Pons (tissue), 1 donor: ENCODE measurements at regions not wholly inside any gene's neighbourhood (a gene's known extent, or its start where the extent isn't known, plus 50 kb on each side); places are given as distances from the start of the nearest gene placed in this dataset.
A peak's percentile ranks its signal among the peaks of the same experiment; 100 is the strongest.

Source experiments
- DNase-seq: peaks from one replicate; pipeline ENCODE4 v3.0.0-alpha.2; 2016; ENCODE audit warnings: low spot score

DNA sequence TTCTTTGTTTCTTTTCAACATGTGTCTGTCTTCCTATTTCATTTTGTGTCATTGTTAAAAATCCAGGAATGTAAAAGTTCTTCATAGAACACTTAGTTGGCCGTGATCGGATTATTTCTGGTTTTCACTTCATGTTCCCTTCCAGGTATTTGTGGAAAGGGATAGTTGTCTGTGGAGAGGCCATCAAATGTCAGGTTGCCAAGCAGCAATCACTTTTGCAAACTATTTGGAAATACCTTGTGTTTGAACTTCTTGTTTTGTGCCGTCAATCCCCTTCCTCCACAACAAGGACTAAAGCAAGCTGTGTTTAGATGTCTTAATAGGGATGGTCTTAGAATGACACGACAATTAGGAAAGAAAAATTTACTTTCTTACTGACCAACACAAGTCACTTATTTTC lies 116.9 kb upstream of the MPDZ start:
- no peak for DNase-seq

DNA sequence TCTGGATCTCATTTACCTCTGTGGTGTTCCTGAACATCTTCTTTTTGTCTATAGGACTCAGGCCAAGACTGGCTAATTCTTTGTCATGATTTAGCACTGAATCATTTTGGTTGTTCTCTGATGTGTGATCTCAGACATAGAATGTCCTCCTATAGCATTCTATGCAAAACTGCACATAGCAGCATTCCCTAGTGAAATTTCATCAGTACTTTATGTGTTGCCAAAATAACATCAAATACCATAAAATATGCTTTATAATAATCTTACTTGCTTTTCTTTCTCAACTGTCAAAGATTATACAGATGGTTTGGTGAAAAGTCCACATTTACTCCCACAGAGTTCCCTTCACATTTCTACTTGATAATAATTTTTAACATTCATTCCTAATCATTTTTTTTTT lies 115.7 kb upstream of the MPDZ start:
- DNase-seq: no peak

DNA sequence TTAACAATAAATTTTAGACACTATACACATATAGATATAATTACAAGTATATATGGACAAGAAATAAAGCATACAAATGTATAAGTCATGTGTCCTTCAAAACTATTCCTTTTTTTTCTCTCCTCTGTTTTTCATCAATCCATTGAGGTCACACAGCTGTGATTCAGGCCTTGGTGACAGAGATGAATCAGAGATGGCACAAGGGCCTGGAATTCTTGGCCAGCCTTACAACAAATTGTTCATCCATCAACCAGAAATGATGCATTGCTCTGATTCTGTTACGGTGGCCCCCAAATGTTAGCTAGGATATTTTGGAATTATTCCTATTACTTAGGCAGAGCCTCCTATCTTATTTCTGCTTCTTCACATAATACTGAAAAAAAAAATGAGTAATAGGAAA lies 108.7 kb upstream of the MPDZ start:
- no peak for DNase-seq

DNA sequence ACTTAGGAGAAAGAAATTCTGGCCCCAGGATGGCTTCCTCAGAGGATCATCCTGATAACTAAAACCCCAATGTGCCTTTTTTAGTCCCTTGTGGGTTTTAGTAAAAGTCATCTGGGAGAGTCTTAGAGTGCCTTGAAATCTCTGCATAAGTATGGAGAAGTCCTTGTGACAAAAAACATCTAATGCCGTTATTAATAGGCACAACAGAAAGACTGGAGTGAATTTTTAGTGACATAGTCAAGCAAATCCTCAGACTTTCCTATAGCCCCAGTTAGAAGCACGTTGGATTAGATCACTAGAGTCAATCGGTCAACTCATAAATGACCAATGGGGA lies 108.2 kb upstream of the MPDZ start:
- DNase-seq: no peak

DNA sequence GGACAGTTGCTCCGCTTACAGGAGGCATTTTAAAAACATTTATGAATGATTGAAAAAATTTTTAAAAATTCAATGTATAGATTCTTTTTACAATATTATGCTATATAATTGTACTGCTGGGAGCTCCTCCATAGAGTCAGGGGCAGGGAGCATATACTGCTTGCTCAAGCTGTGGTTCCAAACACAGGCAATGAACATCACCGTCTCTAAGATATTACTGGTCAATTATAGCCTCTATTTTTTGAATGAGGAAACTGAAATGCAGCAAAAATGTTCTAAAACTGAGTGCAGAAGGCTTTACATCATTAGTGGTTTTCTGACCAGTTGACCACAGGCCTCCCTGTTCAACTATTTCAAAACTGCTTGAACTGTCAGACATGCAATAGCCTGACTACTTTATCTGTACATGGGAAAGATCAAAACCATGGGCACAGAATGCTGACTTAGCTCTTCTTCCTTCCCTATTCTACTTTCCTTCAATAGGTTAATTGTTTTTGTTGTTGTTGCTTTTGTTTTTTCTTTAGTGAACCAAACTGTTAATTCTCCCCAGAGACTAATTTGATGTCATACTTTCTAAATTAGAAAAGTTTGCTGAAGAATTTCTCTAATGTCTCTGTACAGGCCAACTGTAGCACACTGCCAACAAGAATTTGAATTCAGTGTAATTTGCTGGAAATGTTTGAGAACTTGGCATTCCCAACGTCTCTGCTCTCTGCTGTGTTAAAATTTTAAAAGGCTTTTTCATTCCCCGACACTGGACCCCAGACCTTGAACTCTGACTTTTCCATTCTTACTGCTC lies 107.6 kb upstream of the MPDZ start:
- DNase-seq: no peak

DNA sequence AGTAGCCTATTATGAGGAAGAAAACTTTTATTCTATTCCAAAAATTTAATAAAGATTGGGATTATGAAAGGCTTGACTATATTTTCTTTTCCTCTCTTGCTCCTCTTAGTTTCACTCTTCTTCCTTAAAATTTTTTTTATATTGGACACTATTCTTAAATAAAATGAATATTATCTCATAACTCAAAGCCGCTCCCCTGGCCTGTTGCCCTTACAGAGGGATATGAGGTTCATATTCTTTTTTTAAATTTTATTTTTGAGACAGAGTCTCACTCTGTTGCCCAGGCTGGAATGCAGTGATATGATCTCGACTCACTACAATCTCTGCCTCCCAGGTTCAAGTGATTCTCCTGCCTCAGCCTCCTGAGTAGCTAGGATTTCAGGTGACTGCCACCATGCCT lies 106.8 kb upstream of the MPDZ start:
- no peak for DNase-seq

DNA sequence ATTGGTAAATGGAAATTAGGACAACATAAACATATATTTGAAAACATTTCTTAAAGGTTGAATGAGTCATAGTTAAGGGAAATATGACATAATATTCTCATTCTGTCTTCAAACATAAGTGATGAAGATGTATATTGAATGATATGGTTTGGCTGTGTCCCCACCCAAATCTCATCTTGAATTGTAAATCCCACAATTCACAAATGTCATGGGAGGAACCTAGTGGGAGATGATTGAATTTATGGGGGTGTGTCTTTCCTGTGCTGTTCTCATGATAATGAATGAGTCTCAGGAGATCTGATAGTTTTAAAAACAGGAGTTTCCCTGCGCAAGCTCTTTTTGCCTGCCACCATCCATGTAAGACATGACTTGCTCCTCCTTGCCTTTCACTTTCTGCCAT lies 104.4 kb upstream of the MPDZ start:
- DNase-seq: no peak

DNA sequence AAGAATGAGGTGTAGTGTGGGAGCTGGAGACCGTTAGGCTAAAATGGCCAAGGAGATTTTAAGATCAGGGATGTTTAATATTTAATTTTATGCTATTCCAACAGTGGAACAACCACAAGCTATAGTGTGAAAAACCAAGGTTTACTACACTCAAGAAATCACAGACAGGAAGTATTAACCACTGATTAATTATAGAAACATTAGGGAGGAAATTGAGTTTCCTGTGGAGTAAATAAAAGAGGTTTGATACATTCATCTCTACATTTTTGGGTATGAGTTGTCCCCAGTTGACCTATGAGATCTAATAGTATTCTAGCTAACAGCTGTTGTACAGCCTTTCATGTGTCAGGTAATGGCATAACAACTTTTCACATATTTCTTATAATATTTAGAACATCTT lies 103.7 kb upstream of the MPDZ start:
- no peak for DNase-seq

DNA sequence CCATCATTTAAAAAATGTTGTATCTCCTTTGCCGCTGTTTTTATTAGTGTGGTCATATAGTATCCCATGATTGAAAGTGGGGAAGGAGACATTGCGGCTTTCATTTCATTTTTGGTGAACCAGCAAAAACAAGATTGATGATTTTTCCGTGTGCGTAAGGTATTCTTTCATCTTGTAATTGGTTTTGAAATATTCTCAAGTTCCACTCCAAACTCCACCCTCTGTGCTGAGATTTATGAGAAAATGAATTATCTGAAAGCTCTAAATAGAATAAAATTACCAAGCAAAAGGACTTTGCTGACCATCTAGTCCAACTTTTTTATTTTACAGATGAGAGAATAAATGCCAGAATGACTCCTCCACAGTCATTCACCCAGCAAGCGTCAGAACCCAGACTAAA lies 103.1 kb upstream of the MPDZ start:
- no peak for DNase-seq

DNA sequence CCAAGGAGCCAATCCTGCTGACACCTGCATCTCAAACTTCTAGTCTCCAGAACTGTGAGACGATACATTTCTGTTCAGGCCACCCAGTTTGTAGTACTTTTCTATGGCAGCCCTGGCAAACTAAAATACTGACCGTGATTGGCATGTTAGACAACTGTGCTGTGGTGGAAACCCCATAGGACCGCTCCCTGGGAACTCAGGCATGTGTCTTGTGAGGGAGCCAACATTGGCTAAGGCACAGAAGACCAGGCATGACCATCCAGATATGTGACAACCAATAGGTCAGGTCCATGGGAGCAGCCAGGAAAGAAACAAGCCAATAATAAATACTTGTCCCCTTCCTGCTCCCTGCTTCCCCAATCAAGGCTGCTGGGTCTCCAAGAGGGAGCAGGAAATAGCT lies 101.4 kb upstream of the MPDZ start:
- no peak for DNase-seq

DNA sequence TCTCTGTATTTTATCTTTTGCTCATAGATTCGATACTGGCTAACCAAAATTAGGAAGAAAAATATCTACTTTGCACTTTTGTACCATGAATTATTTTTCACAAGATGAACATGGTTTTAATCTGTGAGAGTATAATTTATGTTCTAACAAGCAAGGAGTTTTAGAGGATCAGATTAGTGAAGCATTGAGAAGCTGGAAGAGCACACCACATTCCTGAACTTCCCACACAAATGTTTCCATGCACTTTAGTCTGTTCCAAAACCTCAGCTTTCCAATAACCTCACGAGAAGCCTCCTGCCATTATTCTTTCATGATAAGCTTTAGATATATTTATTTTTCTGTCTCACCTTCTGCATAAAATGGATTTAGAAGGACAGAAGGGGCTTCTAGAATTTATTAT lies 98.7 kb upstream of the MPDZ start:
- DNase-seq: no peak

DNA sequence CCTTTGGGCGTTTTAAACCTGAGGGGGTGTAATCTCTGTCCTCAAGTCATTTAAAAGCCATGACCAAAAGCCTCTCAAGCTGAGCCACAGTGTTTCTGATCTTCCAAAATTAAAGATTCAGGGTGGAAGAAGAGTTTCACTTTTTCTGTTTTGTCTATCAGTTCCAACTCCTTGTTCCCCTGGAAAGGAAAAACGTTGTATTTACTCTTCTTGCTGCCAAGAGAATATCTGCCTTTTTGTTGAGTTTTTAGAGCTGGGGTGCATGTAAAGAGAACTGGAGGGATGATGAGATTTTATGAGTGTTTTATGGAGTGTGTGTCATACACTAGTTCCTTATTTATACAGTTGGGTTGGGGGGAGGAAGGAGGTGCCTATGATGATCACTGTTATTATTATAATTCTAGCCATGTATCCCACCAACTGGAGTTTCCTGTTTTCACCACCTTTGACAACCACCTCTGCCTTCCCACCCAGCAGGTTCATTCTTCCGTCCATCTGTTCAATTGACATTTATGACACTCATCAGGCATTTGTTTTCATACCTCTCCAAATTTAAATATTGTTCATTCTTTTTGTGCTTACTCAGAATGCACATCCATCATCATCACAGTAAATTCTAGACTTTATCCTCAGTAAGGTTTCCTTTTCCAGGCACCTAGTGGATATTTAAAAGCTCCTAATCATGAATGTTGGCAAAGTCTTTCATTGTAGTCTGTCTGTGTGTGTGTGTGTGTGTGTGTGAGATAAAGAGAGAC lies 97.9 kb upstream of the MPDZ start:
- DNase-seq: no peak

DNA sequence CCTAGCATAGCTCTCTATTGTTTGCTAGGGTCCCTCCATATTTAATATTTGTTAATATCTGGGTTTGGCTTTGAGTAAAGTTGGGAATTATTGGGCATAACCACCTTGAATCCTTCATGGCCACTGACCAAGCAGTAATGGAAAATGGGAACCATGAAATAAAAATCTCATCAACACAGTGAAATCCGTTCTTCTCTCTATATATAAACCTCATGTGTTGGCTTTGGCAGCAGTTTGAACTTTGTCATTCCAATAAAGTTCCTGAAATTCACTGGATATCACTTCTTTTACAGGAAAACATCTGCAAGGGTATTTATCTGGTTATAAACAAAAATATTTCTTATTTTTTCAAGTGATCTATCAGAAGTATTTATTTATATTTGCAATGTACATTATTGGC lies 93.0 kb upstream of the MPDZ start:
- no peak for DNase-seq

DNA sequence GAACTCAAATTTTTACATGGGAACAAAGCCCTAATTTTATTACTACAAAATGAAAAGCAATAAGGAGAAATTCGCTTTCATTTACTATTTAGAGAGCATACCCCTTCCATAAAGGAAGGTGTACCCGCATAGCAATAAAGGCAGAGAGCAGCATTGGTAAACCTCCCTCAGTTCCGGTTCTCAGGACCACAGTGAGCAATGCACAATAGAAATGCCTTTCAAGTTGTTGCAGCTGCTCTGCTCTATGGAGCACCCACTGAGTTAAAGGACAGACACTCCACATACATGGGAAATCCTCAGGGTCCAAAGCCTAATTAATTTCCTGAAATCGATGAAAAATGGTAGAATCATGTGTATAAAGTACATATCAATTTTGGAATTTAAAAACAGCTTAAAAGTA lies 89.9 kb upstream of the MPDZ start:
- DNase-seq: no peak

DNA sequence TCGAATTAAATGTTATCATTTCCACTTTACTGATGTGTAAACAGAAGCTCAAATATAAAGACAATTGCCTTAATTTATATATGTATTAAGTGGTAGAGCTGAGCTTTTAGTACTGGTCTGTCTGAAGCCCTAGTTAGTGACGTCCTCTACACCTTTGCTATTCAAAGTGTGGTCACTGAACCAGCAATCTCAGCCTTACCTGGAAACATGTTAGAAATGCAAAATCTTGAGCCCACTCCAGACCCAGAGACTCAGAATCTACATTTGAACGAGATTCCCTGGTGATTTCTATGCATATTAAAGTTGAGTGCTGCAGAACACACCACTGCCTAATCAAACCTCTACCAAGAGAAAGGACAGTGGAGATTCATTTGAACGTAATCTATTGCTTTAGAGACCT lies 88.3 kb upstream of the MPDZ start:
- no peak for DNase-seq

DNA sequence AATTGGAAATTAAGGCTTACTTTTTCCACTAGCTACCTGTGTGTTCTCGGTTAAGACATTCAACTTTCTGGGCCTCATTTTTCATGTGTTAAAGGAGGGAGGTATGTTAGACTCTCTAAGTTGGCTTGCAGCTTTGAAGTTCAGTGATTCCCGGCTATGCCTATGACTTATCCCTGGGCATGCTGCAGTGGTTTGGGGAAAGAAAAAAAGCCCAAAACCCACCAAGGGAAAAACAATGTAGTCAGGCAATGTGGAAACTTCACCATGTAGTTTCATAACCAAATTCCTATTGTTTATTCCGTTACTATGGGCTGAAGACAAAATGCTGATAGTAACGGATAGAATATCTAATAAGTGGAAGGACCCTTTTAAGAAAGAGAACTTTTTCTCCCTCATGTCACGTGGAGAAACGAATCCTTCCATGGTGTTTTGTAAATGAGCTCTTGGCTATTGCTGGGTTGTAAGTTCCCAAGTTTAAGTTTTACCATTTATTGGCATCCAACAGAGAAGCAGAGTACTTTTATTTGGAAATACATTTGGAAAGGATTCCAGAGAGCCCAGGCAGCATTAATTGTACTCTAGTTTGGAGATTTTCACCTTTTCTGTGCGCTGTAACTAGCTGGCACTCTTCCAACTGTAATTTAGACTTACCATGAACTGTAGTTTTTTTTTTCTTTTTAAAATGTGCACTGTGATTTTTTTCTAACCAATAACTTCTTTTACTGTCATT lies 84.9 kb upstream of the MPDZ start:
- no peak for DNase-seq

DNA sequence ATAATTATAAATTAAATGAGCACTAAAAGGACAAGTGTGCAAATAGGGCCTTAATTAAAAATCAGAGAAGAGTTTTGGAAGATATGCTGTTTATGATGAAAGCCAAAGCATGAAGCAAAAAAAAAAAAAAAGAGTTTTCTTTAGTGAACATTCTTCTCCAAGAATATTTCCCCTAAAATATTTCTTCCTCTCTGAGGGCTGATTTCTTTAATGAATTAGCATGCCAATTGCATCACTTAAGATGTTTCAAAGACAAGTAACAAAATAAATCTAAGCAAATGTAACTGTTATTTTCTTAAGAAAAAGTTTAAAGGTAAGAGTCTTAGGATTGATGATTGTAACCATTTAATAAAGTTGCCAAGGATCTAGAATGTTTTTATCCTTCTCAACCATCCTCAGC lies 81.6 kb upstream of the MPDZ start:
- DNase-seq: no peak

DNA sequence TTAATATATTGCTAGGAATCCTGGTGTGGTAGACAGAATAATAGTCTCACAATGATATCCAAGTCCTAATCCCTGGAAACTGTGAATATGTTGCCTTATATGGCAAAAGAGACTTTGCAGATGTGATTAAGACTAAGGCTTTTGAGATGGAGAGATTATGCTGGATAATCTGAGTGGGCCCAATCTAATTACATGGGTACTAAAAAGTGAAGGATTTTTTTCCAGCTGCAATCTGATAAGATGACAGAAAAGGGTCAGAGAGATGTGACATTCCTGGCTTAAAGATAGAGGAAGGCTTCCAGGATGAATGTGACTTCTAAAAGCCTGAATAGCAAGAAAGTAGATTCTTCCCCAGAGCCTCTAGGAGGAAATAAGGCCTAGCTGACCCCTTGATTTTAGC lies 80.7 kb upstream of the MPDZ start:
- DNase-seq: no peak

DNA sequence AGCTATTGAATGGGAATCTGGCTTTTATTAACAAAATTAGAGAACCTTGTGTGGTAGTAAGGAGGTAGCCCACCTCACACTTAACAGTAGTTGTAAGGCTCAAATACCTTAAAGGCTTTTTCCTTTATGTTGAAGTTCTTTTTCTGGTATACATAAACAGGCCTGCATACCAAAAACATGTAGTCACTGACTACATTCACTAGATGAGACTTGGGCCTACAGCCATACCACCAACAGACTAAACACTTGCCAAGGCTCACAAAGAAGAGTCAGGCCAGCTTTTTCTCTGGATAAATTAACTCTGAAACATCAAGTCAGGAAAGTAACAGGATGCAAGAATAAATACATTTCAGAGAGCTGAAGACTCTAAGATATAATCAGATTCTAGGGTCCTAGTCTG lies 78.6 kb upstream of the MPDZ start:
- DNase-seq: no peak

DNA sequence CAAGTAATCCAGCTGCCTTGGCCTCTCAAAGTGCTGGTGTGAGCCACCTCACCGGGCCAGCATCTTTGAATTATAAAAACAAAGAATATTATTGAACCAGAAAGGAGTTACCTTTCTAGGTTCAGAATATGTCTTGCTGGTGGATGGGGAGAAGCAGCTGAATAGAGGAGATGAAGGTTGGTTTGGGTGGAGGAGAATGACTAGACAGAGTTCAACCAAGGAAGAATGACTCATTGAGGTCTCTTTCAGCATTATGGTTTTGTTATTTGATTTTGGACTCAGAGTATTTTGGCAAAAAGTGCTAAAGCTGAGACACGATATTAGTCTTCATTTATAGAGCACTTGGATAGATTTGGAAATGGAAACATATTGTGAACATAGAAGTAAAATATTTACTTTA lies 75.2 kb upstream of the MPDZ start:
- no peak for DNase-seq

DNA sequence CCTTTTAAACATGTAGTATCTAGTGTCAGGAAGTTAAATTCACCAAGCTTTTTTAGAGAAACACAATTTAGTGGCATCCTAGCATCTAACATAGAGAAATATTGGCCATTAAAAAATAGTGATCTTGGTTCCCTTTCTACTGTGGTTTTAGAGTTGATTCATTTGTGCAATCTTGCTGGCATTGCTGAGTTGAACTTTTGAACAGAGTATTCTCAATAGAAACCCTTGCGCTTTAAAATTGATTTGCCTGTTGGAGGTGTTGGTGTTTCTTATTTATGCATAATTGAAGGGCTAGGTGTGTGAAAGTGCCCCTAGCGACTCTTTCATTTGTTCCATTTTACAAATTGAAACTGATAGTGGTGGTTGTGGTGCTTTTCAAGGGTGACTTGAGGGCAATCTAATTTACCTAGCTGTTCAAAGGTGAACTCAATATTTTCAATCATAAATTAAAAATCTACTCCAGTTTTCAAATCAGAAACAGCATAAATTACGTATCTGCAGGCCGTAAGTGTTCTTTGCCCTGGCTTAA lies 73.0 kb upstream of the MPDZ start:
- no peak for DNase-seq

DNA sequence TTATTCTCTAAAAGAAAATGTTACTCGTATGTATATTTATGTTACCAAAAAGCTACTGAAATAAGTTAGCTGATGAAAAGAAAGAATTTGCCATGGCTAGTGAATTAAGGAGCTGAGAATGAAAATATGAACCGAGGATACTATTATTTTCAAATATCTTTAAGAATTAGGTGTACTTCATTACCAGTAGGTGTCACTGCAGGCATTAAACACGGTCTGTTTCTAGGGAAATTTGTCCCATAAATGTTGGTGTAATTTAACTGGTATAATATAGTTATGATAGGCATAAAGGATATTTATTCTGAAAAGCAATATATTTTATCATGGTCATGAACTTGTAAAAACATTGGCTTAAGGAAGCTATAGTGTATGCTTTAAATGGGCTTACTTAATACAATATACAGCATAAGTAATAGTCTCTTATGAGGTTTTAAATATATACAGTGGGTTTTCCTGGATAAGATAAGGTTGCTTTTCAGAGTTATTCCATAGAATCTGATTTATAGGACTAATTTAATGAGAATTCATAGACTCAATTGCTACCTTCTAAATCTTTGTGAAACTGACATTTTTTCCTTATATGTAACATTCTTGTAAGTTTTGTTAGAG lies 72.4 kb upstream of the MPDZ start:
- DNase-seq: peak; percentile 74

DNA sequence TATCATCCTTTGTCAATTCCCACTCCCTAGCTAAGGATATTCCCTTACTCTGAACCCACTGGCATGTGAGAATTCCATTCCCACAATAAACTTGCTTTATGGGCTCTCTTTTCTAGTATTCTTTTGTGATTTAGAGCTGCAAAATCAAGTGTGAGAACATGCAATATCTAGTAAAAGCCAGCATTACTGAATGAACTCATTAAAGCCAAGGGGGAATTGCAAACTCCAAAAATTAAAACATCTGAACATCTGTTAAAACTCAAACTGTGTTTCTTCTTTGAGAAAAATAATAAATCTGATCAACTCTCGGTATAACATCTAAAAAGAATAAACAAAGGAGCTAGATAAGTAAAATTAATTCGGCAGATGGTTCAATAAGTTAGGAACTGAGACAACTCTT lies 53.1 kb upstream of the MPDZ start:
- no peak for DNase-seq
